Mucosa of descending colon (tissue), 3 donors: ENCODE measurements at regions not wholly inside any gene's neighbourhood (a gene's known extent, or its start where the extent isn't known, plus 50 kb on each side); places are given as distances from the start of the nearest gene placed in this dataset.

ENCODE experiments used
- ATAC-seq: fragments of 200-7000 bp; cut with Tn5 transposase; one replicate; pipeline ENCODE4 v1.9.1; 2020; ENCODE audit warnings: mild to moderate bottlenecking, moderate library complexity
- DNase-seq, 3 donors: peaks; one replicate each; pipeline ENCODE4 v3.0.0-alpha.2; 2020
- H3K36me3 ChIP-seq: fragments of 200-600 bp; one replicate; pipeline ENCODE4 v1.8.0; 2021; ENCODE audit warnings: low read depth, mild to moderate bottlenecking
- H3K4me1 ChIP-seq: fragments of 200-600 bp; one replicate; pipeline ENCODE4 v1.8.0; 2021; ENCODE audit warnings: low read depth, mild to moderate bottlenecking
- H3K4me3 ChIP-seq: fragments of 200-600 bp; one replicate; pipeline ENCODE4 v1.8.0; 2021; ENCODE audit warnings: mild to moderate bottlenecking
- H3K9me3 ChIP-seq: fragments of 200-600 bp; one replicate; pipeline ENCODE4 v1.8.0; 2021; ENCODE audit warnings: mild to moderate bottlenecking
- CTCF ChIP-seq: fragments of 200-600 bp; IDR thresholded peaks from one replicate; pipeline ENCODE4 v1.8.0; 2022; ENCODE audit warnings: antibody characterized with exemption, mild to moderate bottlenecking
- intact Hi-C, 2 donors: fragments of 100-400 bp; cut with DNase I in 1 of 2; cut with micrococcal nuclease in 1 of 2; formaldehyde crosslinking; loops; one replicate each; pipeline versions ENCODE4 v1.11.0 to v1.11.1; 2022; cut with DNase I, micrococcal nuclease
- donor health status: DM: no; HTN: no; CAD: no; lungs with moderate emphysema.
- donor health status: DM: no; HTN: no; CAD: no.
- donor health status: DM: no; HTN: yes; CAD: no.

- no peak for TF ChIP-seq CTCF
- Histone ChIP-seq H3K9me3 (peaks cover 7% of the 10 kb centered on the region), H3K4me3 (no peak overlapping the region), H3K4me1 (no peaks in the 10 kb centered on the region), H3K36me3 (no peaks in the 10 kb centered on the region)
- intact Hi-C loops = no loop called here
- no peak for DNase-seq
- ATAC-seq = no peak
Observed at GRCh38 chr21:40901691-40902090, 54.7 kb upstream of the DSCAM start.

GRCh38 chr21:40902299-40902698 lies 55.3 kb upstream of the DSCAM start:
- Histone ChIP-seq H3K9me3 (peaks cover 2% of the 10 kb centered on the region), H3K4me1 (no peaks in the 10 kb centered on the region), H3K36me3 (no peaks in the 10 kb centered on the region), H3K4me3 (no peak overlapping the region)
- no peak for DNase-seq
- TF ChIP-seq CTCF = no peak
- intact Hi-C loops = no loop called here
- no peak for ATAC-seq

DNA sequence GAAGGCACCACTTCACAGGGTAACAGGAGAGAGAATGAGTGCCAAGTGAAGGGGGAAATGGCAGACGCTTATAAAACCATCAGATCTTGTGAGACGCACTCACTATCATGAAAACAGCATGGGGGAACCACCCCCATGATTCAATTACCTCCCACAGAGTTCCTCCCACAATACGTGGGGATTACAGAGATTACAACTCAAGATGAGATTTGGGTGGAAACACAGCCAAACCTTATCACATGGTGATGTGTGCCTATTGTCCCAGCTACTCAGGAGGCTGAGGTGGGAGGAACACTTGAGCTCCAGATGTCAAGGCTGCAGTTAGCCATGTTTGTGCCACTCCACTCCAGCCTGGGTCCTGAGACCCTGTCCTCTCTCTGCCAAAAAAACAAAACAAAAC lies 56.0 kb upstream of the DSCAM start:
- DNase-seq (no peak), ATAC-seq (no peak)
- no peak for TF ChIP-seq CTCF
- Histone ChIP-seq H3K9me3 (no peaks in the 10 kb centered on the region), H3K4me1 (no peaks in the 10 kb centered on the region), H3K36me3 (no peaks in the 10 kb centered on the region), H3K4me3 (no peak overlapping the region)
- intact Hi-C loops = no loop called here

DNA sequence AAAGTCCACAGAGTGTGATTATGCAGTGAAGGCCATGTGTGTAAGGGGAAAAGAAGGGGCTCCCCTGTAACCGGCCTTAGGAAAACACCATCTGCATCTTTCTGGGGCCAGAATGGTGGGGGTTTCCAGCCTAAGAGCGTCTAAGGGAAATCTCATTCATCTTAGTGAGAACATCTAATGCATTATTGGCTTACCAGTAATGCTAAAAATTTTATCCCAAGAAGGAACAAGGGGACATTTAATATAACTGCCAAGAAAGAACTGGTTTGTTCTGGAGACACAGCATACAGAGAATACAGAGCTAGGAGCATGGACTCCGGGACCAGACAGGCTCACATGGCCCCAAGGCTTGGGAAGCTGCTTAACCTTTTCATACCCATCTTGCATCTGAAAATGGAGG lies 58.3 kb upstream of the DSCAM start:
- DNase-seq = no peak
- TF ChIP-seq CTCF = no peak
- no peaks in the 10 kb centered on the region for H3K4me1 ChIP-seq
- intact Hi-C loops = no loop called here
- no peak for ATAC-seq
- H3K4me3 ChIP-seq = no peak overlapping the region
- no peaks in the 10 kb centered on the region for H3K9me3 ChIP-seq
- H3K36me3 ChIP-seq = no peaks in the 10 kb centered on the region

DNA sequence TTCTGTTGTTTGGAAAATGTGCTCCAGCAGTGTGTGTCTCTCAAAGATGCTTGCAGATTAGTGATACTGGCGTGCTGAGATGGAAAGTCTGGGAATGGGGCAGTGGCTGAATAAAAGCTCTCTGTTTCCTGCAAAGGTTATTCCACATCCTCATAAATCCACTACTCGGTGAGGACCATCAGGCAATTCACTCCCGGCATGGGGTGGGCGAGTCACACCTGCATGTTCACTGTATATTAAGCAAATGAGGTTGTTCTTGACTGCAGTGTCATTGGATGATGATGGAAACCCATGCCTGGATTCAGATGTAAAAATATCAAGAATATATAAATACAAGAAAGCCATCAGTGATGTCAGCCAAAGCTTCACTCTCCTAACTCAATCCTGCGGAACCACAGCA lies 65.4 kb upstream of the DSCAM start:
- intact Hi-C loops = no loop called here
- no peaks in the 10 kb centered on the region for H3K4me1 ChIP-seq
- ATAC-seq = no peak
- no peak for DNase-seq
- H3K4me3 ChIP-seq = no peak overlapping the region
- H3K36me3 ChIP-seq = no peaks in the 10 kb centered on the region
- H3K9me3 ChIP-seq = no peaks in the 10 kb centered on the region
- TF ChIP-seq CTCF = no peak

GRCh38 chr21:40915114-40915513 lies 68.2 kb upstream of the DSCAM start:
- TF ChIP-seq CTCF = no peak
- Histone ChIP-seq H3K4me1 (no peaks in the 10 kb centered on the region), H3K4me3 (no peak overlapping the region), H3K9me3 (no peaks in the 10 kb centered on the region), H3K36me3 (no peaks in the 10 kb centered on the region)
- ATAC-seq = no peak
- no peak for DNase-seq
- intact Hi-C loops = no loop called here
